T-cell (primary cell): ENCODE measurements at regions not wholly inside any gene's neighbourhood (a gene's known extent, or its start where the extent isn't known, plus 50 kb on each side); places are given as distances from the start of the nearest gene placed in this dataset.

Source experiments
- ATAC-seq, 4 experiments: fragments of 200-7000 bp in 3 of 4; fragments of 150-1000 bp in 1 of 4; cut with Tn5 transposase; replicated peaks in 1 of 4; 1 replicate in 3 of 4; 2 replicates in 1 of 4; pipeline ENCODE4 v1.10.0; 2021; ENCODE audit warnings: moderate library complexity in 3 of 4, mild to moderate bottlenecking in 2 of 4, moderate number of reproducible peaks in 1 of 4
- CTCF ChIA-PET, 2 donors: fragments of 300-600 bp; sonication (Branson Sonifier 250); formaldehyde crosslinking; loops; one replicate each; lab custom pipeline; 2022; ENCODE audit warnings: antibody characterized with exemption in 2 of 2; lab: Charles Lee
- POLR2A ChIA-PET, 2 donors: fragments of 300-600 bp; sonication (Branson Sonifier 250); formaldehyde crosslinking; loops; one replicate each; lab custom pipeline; 2022; ENCODE audit warnings: antibody characterized with exemption in 2 of 2; lab: Charles Lee
- DNase-seq, 35 experiments: peaks; one replicate each; pipeline versions ENCODE4 v3.0.0 to v3.0.0-alpha.2; 2013 to 2023
- H3K27ac ChIP-seq: one replicate; pipeline ENCODE4 v1.5.1; 2013; ENCODE audit warnings: low read length
- H3K27me3 ChIP-seq, 2 experiments: replicated peaks in 1 of 2; 1 replicate in 1 of 2; 2 replicates in 1 of 2; pipeline versions ENCODE4 v1.6.1 to v1.7.0; 2013; ENCODE audit warnings: low read length in 1 of 2, mixed read lengths in 1 of 2; ENCODE audit not compliant: control insufficient read depth in 2 of 2, insufficient read depth in 2 of 2; ENCODE audit errors: extremely low read depth in 1 of 2
- H3K36me3 ChIP-seq, 2 donors: 1 replicate in 1 of 2; 2 replicates in 1 of 2; pipeline versions ENCODE4 v1.6.1 to v1.7.0; 2013; ENCODE audit warnings: low read length in 1 of 2; ENCODE audit not compliant: control insufficient read depth in 2 of 2, insufficient read depth in 1 of 2; ENCODE audit errors: extremely low read depth in 1 of 2
- H3K4me1 ChIP-seq, 2 experiments: 1 replicate in 1 of 2; 2 replicates in 1 of 2; pipeline versions ENCODE4 v1.6.1 to v1.7.0; 2013; ENCODE audit warnings: low read length in 2 of 2, mixed read lengths in 1 of 2; ENCODE audit not compliant: insufficient read depth in 2 of 2, control insufficient read depth in 1 of 2; ENCODE audit errors: extremely low read depth in 1 of 2
- H3K4me3 ChIP-seq, 2 donors: 1 replicate in 1 of 2; 2 replicates in 1 of 2; pipeline versions ENCODE4 v1.5.1 to v1.7.0; 2013; ENCODE audit warnings: mild to moderate bottlenecking in 2 of 2, low read length in 1 of 2, moderate library complexity in 1 of 2; ENCODE audit not compliant: control insufficient read depth in 1 of 2; ENCODE audit errors: extremely low read depth in 1 of 2
- H3K9me3 ChIP-seq: 2 replicates; pipeline ENCODE4 v1.7.0; 2013
- H3K27ac Mint-ChIP-seq, 2 donors: one replicate each; pipeline ENCODE4 v1.8.0; 2020 to 2021; ENCODE audit warnings: mild to moderate bottlenecking in 2 of 2, mixed read lengths in 2 of 2
- H3K27me3 Mint-ChIP-seq, 2 donors: one replicate each; pipeline ENCODE4 v1.8.0; 2021 to 2022; ENCODE audit warnings: mixed read lengths in 2 of 2
- H3K36me3 Mint-ChIP-seq: one replicate; pipeline ENCODE4 v1.8.0; 2021; ENCODE audit warnings: mixed read lengths
- H3K4me1 Mint-ChIP-seq, 3 donors: one replicate each; pipeline ENCODE4 v1.8.0; 2020 to 2022; ENCODE audit warnings: mixed read lengths in 3 of 3, mild to moderate bottlenecking in 1 of 3
- H3K4me3 Mint-ChIP-seq, 3 donors: one replicate each; pipeline ENCODE4 v1.8.0; 2020 to 2022; ENCODE audit warnings: mild to moderate bottlenecking in 3 of 3, mixed read lengths in 3 of 3, moderate library complexity in 3 of 3
- H3K9me3 Mint-ChIP-seq, 3 donors: one replicate each; pipeline ENCODE4 v1.8.0; 2020 to 2022; ENCODE audit warnings: mixed read lengths in 3 of 3
- WGBS: methylation state at CpG from one replicate; pipeline ENCODE4 v1.1.5; 2013; ENCODE audit warnings: missing lambda C conversion rate; ENCODE audit not compliant: insufficient coverage; 5-methylcytosine and 5-hydroxymethylcytosine counted together

DNA sequence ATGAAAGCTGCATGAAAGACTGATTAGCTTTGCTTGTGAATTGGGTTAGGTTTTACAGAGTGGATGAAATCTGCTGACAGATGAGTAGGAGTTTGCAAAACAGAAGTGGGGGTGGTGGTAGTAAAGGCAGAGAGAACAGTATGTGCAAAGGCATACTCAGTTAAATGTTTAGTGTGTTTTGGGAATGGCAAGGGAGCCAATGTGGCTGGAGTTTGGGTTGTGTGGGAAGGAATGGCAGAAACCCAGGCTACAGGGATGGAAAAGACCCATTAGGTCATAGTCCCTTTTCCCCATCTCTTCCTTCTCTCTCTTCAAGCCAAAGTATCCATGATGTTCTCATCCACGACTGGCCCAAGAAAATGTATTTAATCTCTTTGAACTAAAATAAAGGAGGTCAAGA is 362.2 kb upstream of the LYPLAL1 start:
- POLR2A ChIA-PET, result no interaction called here
- no peak overlapping the region for H3K4me3 Mint-ChIP-seq

DNA sequence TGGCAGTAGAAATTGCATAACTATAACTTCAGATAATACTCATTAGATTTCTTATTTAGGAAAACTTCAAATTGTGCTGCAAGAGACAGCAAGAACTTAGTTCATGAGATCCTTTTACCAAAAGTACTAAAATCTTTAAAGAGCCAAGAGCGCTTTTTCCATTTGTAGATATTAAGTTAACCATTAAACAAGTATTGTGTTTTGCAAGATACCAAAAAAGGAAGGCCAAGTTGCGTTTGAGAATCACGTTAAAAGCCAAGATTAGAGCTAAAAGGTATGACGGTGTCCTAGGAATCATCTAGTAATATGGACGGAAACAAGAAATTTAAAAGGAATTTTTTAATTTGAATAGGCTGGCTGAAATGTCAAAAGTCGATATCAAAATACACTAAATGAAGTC is 361.3 kb upstream of the LYPLAL1 start:
- H3K9me3 ChIP-seq, result no peaks in the 10 kb centered on the region
- CTCF ChIA-PET, result no interaction called here
- Mint-ChIP-seq H3K4me3 (no peak overlapping the region), H3K27me3 (no peaks in the 10 kb centered on the region), H3K27ac (no peak overlapping the region), H3K4me1 (no peaks in the 10 kb centered on the region), H3K36me3 (no peaks in the 10 kb centered on the region), H3K9me3 (peaks cover 0 to 4% (median under 1%) of the 10 kb centered on the region in 3 donors)
- POLR2A ChIA-PET, result no interaction called here
- H3K36me3 ChIP-seq, result no peaks in the 10 kb centered on the region
- DNase-seq (no peak), ATAC-seq (no peak)
- no peak overlapping the region for H3K4me3 ChIP-seq
- H3K4me1 ChIP-seq, result no peaks in the 10 kb centered on the region
- 61% methylated on average over 2 of the region's 6 CpGs for WGBS
- no peak overlapping the region for H3K27ac ChIP-seq
- no peaks in the 10 kb centered on the region for H3K27me3 ChIP-seq

More for the DNA sequence above, 362.2 kb upstream of the LYPLAL1 start:
- H3K9me3 ChIP-seq, result no peaks in the 10 kb centered on the region
- peaks cover 0 to 4% (median 4%) of the 10 kb centered on the region in 3 donors for H3K9me3 Mint-ChIP-seq
- no CpG with 5 or more reads among the region's 1 CpG for WGBS
- H3K27ac ChIP-seq, result no peak overlapping the region
- H3K27ac Mint-ChIP-seq, result no peak overlapping the region
- no peaks in the 10 kb centered on the region for H3K4me1 Mint-ChIP-seq
- H3K4me1 ChIP-seq, result no peaks in the 10 kb centered on the region
- no peak overlapping the region for H3K4me3 ChIP-seq
- no peaks in the 10 kb centered on the region for H3K36me3 ChIP-seq
- CTCF ChIA-PET, result no interaction called here
- DNase-seq (no peak), ATAC-seq (no peak)
- no peaks in the 10 kb centered on the region for H3K36me3 Mint-ChIP-seq
- H3K27me3 Mint-ChIP-seq, result no peaks in the 10 kb centered on the region
- H3K27me3 ChIP-seq, result no peaks in the 10 kb centered on the region

DNA sequence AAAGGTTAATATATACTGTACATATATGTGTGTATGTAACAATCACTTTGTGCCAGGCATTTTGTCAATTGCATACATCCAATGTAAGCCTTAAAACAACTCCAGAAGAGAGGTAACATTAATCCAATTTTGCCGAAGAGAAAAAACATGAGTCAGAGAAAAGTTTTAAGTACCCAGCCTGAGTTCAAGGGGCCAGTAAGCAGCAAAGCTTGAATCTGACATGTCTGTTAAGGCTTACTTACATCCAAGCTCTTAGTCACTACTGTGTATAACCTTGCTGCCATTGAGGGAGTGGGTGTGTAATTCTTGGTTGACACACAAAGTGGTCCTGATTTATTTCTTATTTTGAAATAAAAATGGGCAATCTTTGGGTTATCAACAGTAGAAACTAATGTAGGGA is 360.4 kb upstream of the LYPLAL1 start:
- Histone ChIP-seq H3K36me3 (no peaks in the 10 kb centered on the region), H3K4me1 (no peaks in the 10 kb centered on the region), H3K27ac (no peak overlapping the region), H3K4me3 (no peak overlapping the region), H3K9me3 (no peaks in the 10 kb centered on the region), H3K27me3 (no peaks in the 10 kb centered on the region)
- CTCF ChIA-PET, result no interaction called here
- DNase-seq (no peak), ATAC-seq (no peak)
- Mint-ChIP-seq H3K27ac (no peak overlapping the region), H3K9me3 (peaks cover 0 to 2% (median 0%) of the 10 kb centered on the region in 3 donors), H3K36me3 (no peaks in the 10 kb centered on the region), H3K27me3 (no peaks in the 10 kb centered on the region), H3K4me3 (no peak overlapping the region), H3K4me1 (no peaks in the 10 kb centered on the region)
- no CpG with 5 or more reads among the region's 1 CpG for WGBS
- POLR2A ChIA-PET, result no interaction called here

DNA sequence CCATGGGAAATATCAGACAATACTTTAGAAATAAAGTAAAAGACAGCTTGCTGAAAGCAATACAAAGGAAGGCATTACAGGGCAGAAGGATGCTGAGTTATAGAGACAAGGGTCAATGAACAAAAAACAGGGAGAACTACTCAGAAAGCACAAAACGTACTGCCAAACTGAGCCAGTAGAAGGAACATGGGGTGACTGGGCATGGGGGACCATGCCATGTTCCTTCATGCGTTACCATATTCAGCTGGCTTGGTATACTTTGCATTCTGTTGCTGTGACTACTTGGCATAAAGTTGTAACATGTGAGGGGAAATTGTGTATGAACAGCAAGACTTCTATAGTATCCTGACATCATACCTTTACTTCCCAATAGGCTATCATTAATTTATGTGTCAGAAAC is 358.6 kb upstream of the LYPLAL1 start:
- no peak for DNase-seq
- Histone ChIP-seq H3K9me3 (no peaks in the 10 kb centered on the region), H3K4me1 (no peaks in the 10 kb centered on the region), H3K36me3 (no peaks in the 10 kb centered on the region), H3K27me3 (no peaks in the 10 kb centered on the region), H3K4me3 (no peak overlapping the region), H3K27ac (no peak overlapping the region)
- WGBS, result 29% methylated on average over 1 of the region's 2 CpGs
- H3K27ac Mint-ChIP-seq, result no peak overlapping the region
- ChIA-PET POLR2A (no interaction called here), CTCF (interaction anchor here in 1 of 2 donors (0.6 kb wide), 1 partner anchor 29 kb away, joined by 3 read pairs; no protein-coding TSS in a partner anchor)
- no peak for ATAC-seq
- H3K4me3 Mint-ChIP-seq, result no peak overlapping the region
- H3K36me3 Mint-ChIP-seq, result no peaks in the 10 kb centered on the region
- H3K9me3 Mint-ChIP-seq, result no peaks in the 10 kb centered on the region
- no peaks in the 10 kb centered on the region for H3K4me1 Mint-ChIP-seq
- no peaks in the 10 kb centered on the region for H3K27me3 Mint-ChIP-seq

DNA sequence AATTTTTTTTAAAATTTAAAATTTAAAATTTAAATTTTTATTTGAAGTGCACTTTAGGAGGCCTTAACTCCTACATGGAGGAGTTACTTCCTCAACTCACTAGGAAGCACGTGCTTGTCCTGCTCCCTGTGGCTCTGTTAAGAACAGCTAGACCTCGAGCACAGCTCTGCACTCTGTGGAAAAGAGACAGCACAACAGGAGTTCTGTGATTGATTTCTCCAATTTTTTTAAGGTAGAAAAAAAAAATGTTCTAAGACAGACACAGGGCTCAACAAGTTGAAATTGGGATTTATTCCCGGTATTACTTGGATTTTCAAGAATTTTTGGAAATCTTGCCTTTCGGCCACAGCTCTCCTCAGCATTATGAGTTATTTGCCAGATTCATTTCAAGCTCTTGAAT is 356.6 kb upstream of the LYPLAL1 start:
- POLR2A ChIA-PET, result no interaction called here
- Histone ChIP-seq H3K4me3 (no peak overlapping the region), H3K36me3 (no peaks in the 10 kb centered on the region), H3K27ac (no peak overlapping the region), H3K4me1 (no peaks in the 10 kb centered on the region), H3K9me3 (no peaks in the 10 kb centered on the region), H3K27me3 (no peaks in the 10 kb centered on the region)
- no peak for ATAC-seq
- H3K27me3 Mint-ChIP-seq, result no peaks in the 10 kb centered on the region
- WGBS, result 100% methylated on average over 1 of the region's 4 CpGs
- H3K4me1 Mint-ChIP-seq, result no peaks in the 10 kb centered on the region
- CTCF ChIA-PET, result no interaction called here
- DNase-seq, result no peak
- H3K36me3 Mint-ChIP-seq, result no peaks in the 10 kb centered on the region
- no peak overlapping the region for H3K4me3 Mint-ChIP-seq
- no peaks in the 10 kb centered on the region for H3K9me3 Mint-ChIP-seq
- H3K27ac Mint-ChIP-seq, result no peak overlapping the region

DNA sequence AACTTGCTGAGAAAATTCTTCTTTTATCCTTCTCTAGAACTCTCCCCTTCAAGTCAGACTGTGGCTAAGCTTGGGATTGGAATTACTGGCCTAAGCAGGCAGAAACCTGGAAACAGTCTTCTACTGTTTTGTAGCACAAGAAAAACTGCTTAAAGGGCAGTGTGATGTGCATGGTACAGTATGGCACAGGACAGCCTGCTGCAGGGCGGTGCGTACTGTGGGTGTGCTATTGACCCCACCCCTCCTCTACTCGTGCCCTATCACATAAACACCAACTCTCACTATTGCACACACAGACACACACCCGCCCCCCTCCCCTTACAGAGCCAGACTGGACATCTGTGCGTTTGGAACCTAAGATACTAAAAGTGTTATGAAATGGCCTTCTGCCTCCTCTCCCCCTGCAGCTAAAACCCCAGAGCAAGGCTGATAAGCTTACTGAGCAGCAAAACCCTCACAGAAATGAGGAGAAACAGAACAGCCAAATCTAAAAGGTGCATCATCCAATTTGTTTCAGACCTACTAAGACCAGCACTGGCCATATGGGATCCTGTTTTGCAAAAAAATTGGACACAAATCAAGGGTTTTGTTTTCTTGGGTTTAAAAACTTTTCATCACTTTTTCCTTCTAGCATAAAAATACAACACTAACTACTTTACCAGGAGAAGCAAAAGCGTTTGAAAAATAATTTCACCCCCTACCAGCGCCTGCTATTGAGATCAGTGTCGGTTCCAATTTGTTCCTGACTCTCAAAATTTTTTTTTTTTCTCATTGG is 355.8 kb upstream of the LYPLAL1 start:
- no peaks in the 10 kb centered on the region for H3K36me3 ChIP-seq
- no peak overlapping the region for H3K4me3 Mint-ChIP-seq
- no peak overlapping the region for H3K27ac ChIP-seq
- WGBS, result 70% methylated on average over 2 of the region's 8 CpGs
- no peak overlapping the region for H3K27ac Mint-ChIP-seq
- no peaks in the 10 kb centered on the region for H3K27me3 ChIP-seq
- no peaks in the 10 kb centered on the region for H3K9me3 Mint-ChIP-seq
- no peak overlapping the region for H3K4me3 ChIP-seq
- H3K27me3 Mint-ChIP-seq, result no peaks in the 10 kb centered on the region
- CTCF ChIA-PET, result no interaction called here
- H3K4me1 ChIP-seq, result no peaks in the 10 kb centered on the region
- POLR2A ChIA-PET, result no interaction called here
- H3K4me1 Mint-ChIP-seq, result no peaks in the 10 kb centered on the region
- DNase-seq, result no peak
- no peak for ATAC-seq
- H3K36me3 Mint-ChIP-seq, result no peaks in the 10 kb centered on the region
- no peaks in the 10 kb centered on the region for H3K9me3 ChIP-seq
